ENCODE measurements at regions not wholly inside any gene's neighbourhood (a gene's known extent, or its start where the extent isn't known, plus 50 kb on each side); places are given as distances from the start of the nearest gene placed in this dataset.

DNA sequence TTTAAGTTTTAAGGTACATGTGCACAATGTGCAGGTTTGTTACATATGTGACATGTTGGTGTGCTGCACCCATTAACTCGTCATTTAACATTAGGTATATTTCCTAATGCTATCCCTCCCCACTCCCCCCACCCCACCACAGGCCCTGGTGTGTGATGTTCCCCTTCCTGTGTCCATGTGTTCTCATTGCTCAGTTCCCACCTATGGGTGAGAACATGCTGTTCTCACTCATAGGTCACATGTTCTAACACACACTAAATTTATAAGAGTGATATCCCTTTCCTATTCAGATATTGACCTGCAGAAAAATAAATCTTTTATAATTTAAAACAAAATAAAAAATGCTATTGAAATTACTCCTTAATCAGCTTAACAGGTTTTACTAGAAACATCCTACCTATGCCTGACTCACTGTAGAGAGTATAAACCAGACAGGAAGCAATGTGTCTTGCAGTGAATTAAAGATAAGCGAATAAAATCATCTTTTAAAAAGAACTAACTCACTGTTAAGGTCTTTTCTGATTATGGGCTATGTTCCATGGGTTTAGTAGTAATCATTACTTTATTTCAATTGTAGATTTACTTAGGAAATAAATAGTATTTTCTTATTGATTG, 82.0 kb upstream of the DPH5 start:
- Histone ChIP-seq H3K4me2 (ENCODE audit: extremely low read depth, insufficient read depth, low read length) (no peak overlapping the region), H3K4me3 (replicated peaks in 1 of 4; ENCODE audit: control extremely low read depth in 1 of 4, insufficient read depth in 1 of 4, low read depth in 3 of 4, low read length in 4 of 4) (no peak overlapping the region), H3K79me2 (ENCODE audit: control insufficient read depth, insufficient read depth, low read length) (no peaks in the 10 kb centered on the region), H3K4me1 (ENCODE audit: control insufficient read depth, extremely low read depth, insufficient read depth, low read length) (no peaks in the 10 kb centered on the region), H3K36me3 (ENCODE audit: control insufficient read depth, insufficient read depth, low read length) (no peaks in the 10 kb centered on the region), H3K9ac (ENCODE audit: insufficient read depth, low read length) (no peak overlapping the region), H3K27ac (ENCODE audit: insufficient read depth, low read length) (no peak overlapping the region), H3K27me3 (ENCODE audit: control insufficient read depth, insufficient read depth, low read length) (no peaks in the 10 kb centered on the region), H4K20me1 (ENCODE audit: control insufficient read depth, extremely low read depth, insufficient read depth, low read length) (no peaks in the 10 kb centered on the region), H3K9me3 (ENCODE audit: control insufficient read depth, insufficient read depth, low read depth, low read length) (no peaks in the 10 kb centered on the region), H2AFZ (ENCODE audit: low read length) (no peak overlapping the region)
- TF ChIP-seq EZH2 (IDR thresholded peaks at IDR 0.05; ENCODE audit: low read length, missing control alignments), result no peak
- TF ChIP-seq, protein P1, sequence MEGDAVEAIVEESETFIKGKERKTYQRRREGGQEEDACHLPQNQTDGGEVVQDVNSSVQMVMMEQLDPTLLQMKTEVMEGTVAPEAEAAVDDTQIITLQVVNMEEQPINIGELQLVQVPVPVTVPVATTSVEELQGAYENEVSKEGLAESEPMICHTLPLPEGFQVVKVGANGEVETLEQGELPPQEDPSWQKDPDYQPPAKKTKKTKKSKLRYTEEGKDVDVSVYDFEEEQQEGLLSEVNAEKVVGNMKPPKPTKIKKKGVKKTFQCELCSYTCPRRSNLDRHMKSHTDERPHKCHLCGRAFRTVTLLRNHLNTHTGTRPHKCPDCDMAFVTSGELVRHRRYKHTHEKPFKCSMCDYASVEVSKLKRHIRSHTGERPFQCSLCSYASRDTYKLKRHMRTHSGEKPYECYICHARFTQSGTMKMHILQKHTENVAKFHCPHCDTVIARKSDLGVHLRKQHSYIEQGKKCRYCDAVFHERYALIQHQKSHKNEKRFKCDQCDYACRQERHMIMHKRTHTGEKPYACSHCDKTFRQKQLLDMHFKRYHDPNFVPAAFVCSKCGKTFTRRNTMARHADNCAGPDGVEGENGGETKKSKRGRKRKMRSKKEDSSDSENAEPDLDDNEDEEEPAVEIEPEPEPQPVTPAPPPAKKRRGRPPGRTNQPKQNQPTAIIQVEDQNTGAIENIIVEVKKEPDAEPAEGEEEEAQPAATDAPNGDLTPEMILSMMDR (conservative IDR thresholded peaks at IDR 0.05 in 1 of 2, IDR thresholded peaks at IDR 0.05 in 1 of 2; ENCODE audit: low read depth in 1 of 2, low read length in 2 of 2), result no peak
- no peak for DNase-seq (ENCODE audit: low read depth in 2 of 2)

DNA sequence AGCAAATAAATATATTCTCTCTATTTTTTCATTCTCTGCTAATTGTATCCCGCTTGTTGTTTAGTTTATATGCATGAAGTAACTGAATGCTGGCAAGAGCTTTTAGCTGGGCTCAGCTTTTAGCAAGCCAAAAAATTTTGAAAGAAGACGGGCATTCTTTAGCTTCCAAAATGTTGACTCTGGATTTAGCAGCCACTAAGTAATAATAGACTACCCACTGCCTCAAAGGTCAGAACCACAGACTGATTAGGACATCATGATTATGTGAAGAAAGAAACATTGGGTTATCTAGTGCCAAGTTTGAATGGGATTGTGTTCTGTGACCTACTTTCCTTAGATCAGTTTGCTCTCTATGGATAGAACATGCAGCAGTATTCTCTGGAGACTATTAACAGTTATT, 80.3 kb upstream of the DPH5 start:
- TF ChIP-seq, protein P1 (conservative IDR thresholded peaks at IDR 0.05 in 1 of 2, IDR thresholded peaks at IDR 0.05 in 1 of 2; ENCODE audit: low read depth in 1 of 2, low read length in 2 of 2), result no peak
- TF ChIP-seq EZH2 (IDR thresholded peaks at IDR 0.05; ENCODE audit: low read length, missing control alignments), result no peak
- no peak overlapping the region for H3K4me2 ChIP-seq (ENCODE audit: extremely low read depth, insufficient read depth, low read length)
- H2AFZ ChIP-seq (ENCODE audit: low read length), result no peak overlapping the region
- H3K9ac ChIP-seq (ENCODE audit: insufficient read depth, low read length), result no peak overlapping the region
- no peak overlapping the region for H3K27ac ChIP-seq (ENCODE audit: insufficient read depth, low read length)
- H3K4me1 ChIP-seq (ENCODE audit: control insufficient read depth, extremely low read depth, insufficient read depth, low read length), result no peaks in the 10 kb centered on the region
- H3K4me3 ChIP-seq (replicated peaks in 1 of 4; ENCODE audit: control extremely low read depth in 1 of 4, insufficient read depth in 1 of 4, low read depth in 3 of 4, low read length in 4 of 4), result no peak overlapping the region
- no peaks in the 10 kb centered on the region for H3K9me3 ChIP-seq (ENCODE audit: control insufficient read depth, insufficient read depth, low read depth, low read length)
- no peaks in the 10 kb centered on the region for H3K27me3 ChIP-seq (ENCODE audit: control insufficient read depth, insufficient read depth, low read length)
- peak; percentile 60 to 71 for DNase-seq (ENCODE audit: low read depth in 2 of 2)
- H4K20me1 ChIP-seq (ENCODE audit: control insufficient read depth, extremely low read depth, insufficient read depth, low read length), result no peaks in the 10 kb centered on the region
- no peaks in the 10 kb centered on the region for H3K79me2 ChIP-seq (ENCODE audit: control insufficient read depth, insufficient read depth, low read length)
- H3K36me3 ChIP-seq (ENCODE audit: control insufficient read depth, insufficient read depth, low read length), result no peaks in the 10 kb centered on the region

DNA sequence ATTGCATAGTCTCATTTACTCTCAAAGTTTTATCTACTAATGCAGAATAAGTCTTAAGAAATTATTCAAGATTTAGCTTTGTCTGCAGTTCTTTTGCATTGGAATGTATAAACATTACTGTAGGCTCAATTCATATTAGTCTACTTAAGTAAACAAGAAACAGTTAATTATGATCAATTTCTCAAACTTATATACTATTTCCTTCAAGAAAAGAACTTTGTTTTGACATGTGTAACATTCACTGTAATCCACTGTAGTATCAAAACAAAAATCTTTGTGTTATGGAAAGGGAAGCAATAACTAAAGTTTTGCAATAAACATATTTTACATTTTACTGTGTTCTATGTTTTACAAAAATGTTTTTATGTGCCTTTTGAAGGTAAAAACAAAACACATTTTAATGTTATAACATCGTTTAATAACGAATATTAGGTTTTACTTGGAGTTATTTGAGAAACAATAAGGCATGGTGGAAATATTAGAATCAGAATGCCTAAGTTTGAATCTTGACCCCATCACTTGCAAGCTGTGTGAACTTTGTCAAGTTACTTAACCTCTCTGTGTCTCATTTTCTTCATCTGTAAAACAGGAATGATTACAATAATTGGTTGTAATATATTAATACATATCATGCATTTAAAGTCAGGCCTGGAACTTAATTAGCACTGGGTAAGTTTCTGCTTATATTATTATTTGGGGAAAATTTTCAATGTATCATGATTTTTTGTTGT, 77.0 kb upstream of the DPH5 start:
- Histone ChIP-seq H3K4me3 (replicated peaks in 1 of 4; ENCODE audit: control extremely low read depth in 1 of 4, insufficient read depth in 1 of 4, low read depth in 3 of 4, low read length in 4 of 4) (no peak overlapping the region), H3K9me3 (ENCODE audit: control insufficient read depth, insufficient read depth, low read depth, low read length) (no peaks in the 10 kb centered on the region), H2AFZ (ENCODE audit: low read length) (no peak overlapping the region), H4K20me1 (ENCODE audit: control insufficient read depth, extremely low read depth, insufficient read depth, low read length) (no peaks in the 10 kb centered on the region), H3K27me3 (ENCODE audit: control insufficient read depth, insufficient read depth, low read length) (no peaks in the 10 kb centered on the region), H3K27ac (ENCODE audit: insufficient read depth, low read length) (no peak overlapping the region), H3K79me2 (ENCODE audit: control insufficient read depth, insufficient read depth, low read length) (no peaks in the 10 kb centered on the region), H3K4me2 (ENCODE audit: extremely low read depth, insufficient read depth, low read length) (no peak overlapping the region), H3K36me3 (ENCODE audit: control insufficient read depth, insufficient read depth, low read length) (no peaks in the 10 kb centered on the region), H3K4me1 (ENCODE audit: control insufficient read depth, extremely low read depth, insufficient read depth, low read length) (no peaks in the 10 kb centered on the region), H3K9ac (ENCODE audit: insufficient read depth, low read length) (no peak overlapping the region)
- DNase-seq (ENCODE audit: low read depth in 2 of 2), result no peak
- no peak for TF ChIP-seq EZH2 (IDR thresholded peaks at IDR 0.05; ENCODE audit: low read length, missing control alignments)
- TF ChIP-seq, protein P1 (conservative IDR thresholded peaks at IDR 0.05 in 1 of 2, IDR thresholded peaks at IDR 0.05 in 1 of 2; ENCODE audit: low read depth in 1 of 2, low read length in 2 of 2), result no peak
